Erythroblast (primary cell): ENCODE measurements at regions not wholly inside any gene's neighbourhood (a gene's known extent, or its start where the extent isn't known, plus 50 kb on each side); places are given as distances from the start of the nearest gene placed in this dataset.

Experiments used
- GATA1 ChIP-seq: IDR thresholded peaks from 2 replicates; pipeline ENCODE4 v1.6.1; 2011; ENCODE audit warnings: low read depth, mild to moderate bottlenecking, control low read depth, low read length, moderate library complexity
- POLR2A ChIP-seq: IDR thresholded peaks from 2 replicates; pipeline ENCODE4 v1.6.1; 2011; ENCODE audit warnings: mild to moderate bottlenecking, low read length

DNA sequence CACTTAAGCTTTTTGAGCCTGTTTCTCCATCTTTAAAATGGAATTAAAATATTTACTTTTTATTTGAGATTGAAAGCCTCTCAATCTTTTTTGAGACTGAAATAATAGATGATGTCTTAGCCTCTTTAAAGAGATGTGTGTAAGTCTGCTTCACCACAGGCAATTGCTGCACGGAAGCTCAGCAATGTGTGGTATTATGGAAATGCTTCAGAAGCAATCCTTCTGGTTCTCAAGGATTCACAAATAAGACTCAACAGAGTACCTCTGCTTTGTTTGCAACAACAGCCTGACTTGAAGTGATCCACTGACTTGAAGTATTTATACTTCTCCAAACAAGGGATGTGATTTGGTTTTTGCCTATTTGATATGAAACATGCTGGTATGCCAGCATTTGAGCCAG is 332.0 kb upstream of the RASGRP1 start:
- no peak for TF ChIP-seq POLR2A
- TF ChIP-seq GATA1, result no peak
